SH-SY5Y (cell line): ENCODE measurements at regions not wholly inside any gene's neighbourhood (a gene's known extent, or its start where the extent isn't known, plus 50 kb on each side); places are given as distances from the start of the nearest gene placed in this dataset.

Source experiments
- GATA2 ChIP-seq: IDR thresholded peaks from 2 replicates; pipeline ENCODE4 v1.6.1; 2011; ENCODE audit warnings: mild to moderate bottlenecking, low read depth, low read length
- GATA3 ChIP-seq: IDR thresholded peaks from 2 replicates; pipeline ENCODE4 v1.6.1; 2011; ENCODE audit warnings: low read depth, mild to moderate bottlenecking, low read length, moderate library complexity

- TF ChIP-seq GATA3 (no peak), GATA2 (no peak)
These were observed 77.7 kb upstream of the SLC22A23 start for GRCh38 chr6:3534599-3534998.
